Mesodermal cell (in vitro differentiated cells): ENCODE measurements at regions not wholly inside any gene's neighbourhood (a gene's known extent, or its start where the extent isn't known, plus 50 kb on each side); places are given as distances from the start of the nearest gene placed in this dataset.

Experiments
- H3K27ac ChIP-seq: 2 replicates; pipeline ENCODE4 v1.7.0; 2013; ENCODE audit warnings: mild to moderate bottlenecking, low read depth, low read length, moderate library complexity; ENCODE audit not compliant: severe bottlenecking
- H3K36me3 ChIP-seq: 2 replicates; pipeline ENCODE4 v1.7.1; 2013; ENCODE audit warnings: mild to moderate bottlenecking, low read length, moderate library complexity; ENCODE audit not compliant: control insufficient read depth, insufficient read depth
- H3K4me1 ChIP-seq: one replicate; pipeline ENCODE4 v1.7.1; 2013; ENCODE audit warnings: mild to moderate bottlenecking, low read length; ENCODE audit not compliant: insufficient read depth, control insufficient read depth, poor library complexity, severe bottlenecking
- H3K4me3 ChIP-seq: 2 replicates; pipeline ENCODE4 v1.7.0; 2013; ENCODE audit warnings: low read length, control low read depth, mild to moderate bottlenecking; ENCODE audit not compliant: insufficient read depth, poor library complexity, severe bottlenecking; ENCODE audit errors: extremely low read depth
- H3K9me3 ChIP-seq: 2 replicates; pipeline ENCODE4 v1.7.1; 2013; ENCODE audit warnings: mild to moderate bottlenecking, low read length, moderate library complexity; ENCODE audit not compliant: control insufficient read depth
- WGBS, 2 experiments: methylation state at CpG; one replicate each; pipeline ENCODE4 v1.1.5; 2013; ENCODE audit warnings: missing lambda C conversion rate in 2 of 2; ENCODE audit not compliant: insufficient coverage in 2 of 2; 5-methylcytosine and 5-hydroxymethylcytosine counted together

- Histone ChIP-seq H3K4me1 (no peaks in the 10 kb centered on the region), H3K27ac (no peak overlapping the region), H3K36me3 (no peaks in the 10 kb centered on the region), H3K9me3 (peaks cover 4% of the 10 kb centered on the region), H3K4me3 (no peak overlapping the region)
- no CpG with 5 or more reads among the region's 1 CpG for WGBS, 2 experiments
Measured at GRCh38 chr22:26114826-26115225, 54.4 kb upstream of the SEZ6L start.

DNA sequence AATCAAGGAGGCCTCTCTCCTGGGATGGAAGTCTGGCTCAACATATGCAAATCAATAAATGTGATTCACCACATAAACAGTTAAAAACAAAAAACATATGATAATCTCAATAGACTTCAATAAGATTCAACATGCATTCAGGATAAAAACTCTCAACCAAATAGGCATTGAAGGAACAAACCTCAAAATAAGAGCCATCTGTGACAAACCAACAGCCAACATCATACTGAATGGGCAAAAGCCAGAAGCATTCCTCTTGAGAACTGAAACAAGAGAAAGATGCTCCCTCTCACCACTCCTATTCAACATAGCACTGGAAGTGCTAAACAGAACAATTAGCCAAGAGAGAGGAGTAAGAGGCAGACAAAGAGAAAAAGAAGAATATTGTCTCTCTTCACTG lies 54.0 kb upstream of the SEZ6L start:
- H3K27ac ChIP-seq, result no peak overlapping the region
- no peak overlapping the region for H3K4me3 ChIP-seq
- no peaks in the 10 kb centered on the region for H3K4me1 ChIP-seq
- H3K36me3 ChIP-seq, result no peaks in the 10 kb centered on the region
- H3K9me3 ChIP-seq, result peaks cover 4% of the 10 kb centered on the region
